ENCODE measurements at regions not wholly inside any gene's neighbourhood (a gene's known extent, or its start where the extent isn't known, plus 50 kb on each side); places are given as distances from the start of the nearest gene placed in this dataset.
A peak's percentile ranks its signal among the peaks of the same experiment; 100 is the strongest.

- H3K4me1 ChIP-seq: peaks cover 19 to 55% (median 24%) of the 10 kb centered on the region in 4 donors
- H3K27ac ChIP-seq (replicated peaks in 1 of 4): peak overlapping the region; percentile 42 to 66 (median 57)
- H3K4me3 ChIP-seq: no peak overlapping the region
- TF ChIP-seq EP300 (IDR thresholded peaks at IDR 0.05) (no peak), POLR2AphosphoS5 (IDR thresholded peaks at IDR 0.05) (peak in 1 of 2 donors; percentile 38), POLR2A (IDR thresholded peaks at IDR 0.05; ENCODE audit: low read depth) (no peak)
- TF ChIP-seq, protein P1, sequence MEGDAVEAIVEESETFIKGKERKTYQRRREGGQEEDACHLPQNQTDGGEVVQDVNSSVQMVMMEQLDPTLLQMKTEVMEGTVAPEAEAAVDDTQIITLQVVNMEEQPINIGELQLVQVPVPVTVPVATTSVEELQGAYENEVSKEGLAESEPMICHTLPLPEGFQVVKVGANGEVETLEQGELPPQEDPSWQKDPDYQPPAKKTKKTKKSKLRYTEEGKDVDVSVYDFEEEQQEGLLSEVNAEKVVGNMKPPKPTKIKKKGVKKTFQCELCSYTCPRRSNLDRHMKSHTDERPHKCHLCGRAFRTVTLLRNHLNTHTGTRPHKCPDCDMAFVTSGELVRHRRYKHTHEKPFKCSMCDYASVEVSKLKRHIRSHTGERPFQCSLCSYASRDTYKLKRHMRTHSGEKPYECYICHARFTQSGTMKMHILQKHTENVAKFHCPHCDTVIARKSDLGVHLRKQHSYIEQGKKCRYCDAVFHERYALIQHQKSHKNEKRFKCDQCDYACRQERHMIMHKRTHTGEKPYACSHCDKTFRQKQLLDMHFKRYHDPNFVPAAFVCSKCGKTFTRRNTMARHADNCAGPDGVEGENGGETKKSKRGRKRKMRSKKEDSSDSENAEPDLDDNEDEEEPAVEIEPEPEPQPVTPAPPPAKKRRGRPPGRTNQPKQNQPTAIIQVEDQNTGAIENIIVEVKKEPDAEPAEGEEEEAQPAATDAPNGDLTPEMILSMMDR (IDR thresholded peaks at IDR 0.05): no peak
- 59% methylated on average over 3 of the region's 3 CpGs for WGBS
- DNase-seq (ENCODE audit: extremely low spot score): no peak
- H3K27me3 ChIP-seq: no peaks in the 10 kb centered on the region
- no peaks in the 10 kb centered on the region for H3K36me3 ChIP-seq
- intact Hi-C loops (cut with DNase I): no loop called here
- peaks cover 0 to 5% (median 2%) of the 10 kb centered on the region in 4 donors for H3K9me3 ChIP-seq
These were observed 233.7 kb downstream of the IBTK start for GRCh38 chr6:82013561-82014530.

DNA sequence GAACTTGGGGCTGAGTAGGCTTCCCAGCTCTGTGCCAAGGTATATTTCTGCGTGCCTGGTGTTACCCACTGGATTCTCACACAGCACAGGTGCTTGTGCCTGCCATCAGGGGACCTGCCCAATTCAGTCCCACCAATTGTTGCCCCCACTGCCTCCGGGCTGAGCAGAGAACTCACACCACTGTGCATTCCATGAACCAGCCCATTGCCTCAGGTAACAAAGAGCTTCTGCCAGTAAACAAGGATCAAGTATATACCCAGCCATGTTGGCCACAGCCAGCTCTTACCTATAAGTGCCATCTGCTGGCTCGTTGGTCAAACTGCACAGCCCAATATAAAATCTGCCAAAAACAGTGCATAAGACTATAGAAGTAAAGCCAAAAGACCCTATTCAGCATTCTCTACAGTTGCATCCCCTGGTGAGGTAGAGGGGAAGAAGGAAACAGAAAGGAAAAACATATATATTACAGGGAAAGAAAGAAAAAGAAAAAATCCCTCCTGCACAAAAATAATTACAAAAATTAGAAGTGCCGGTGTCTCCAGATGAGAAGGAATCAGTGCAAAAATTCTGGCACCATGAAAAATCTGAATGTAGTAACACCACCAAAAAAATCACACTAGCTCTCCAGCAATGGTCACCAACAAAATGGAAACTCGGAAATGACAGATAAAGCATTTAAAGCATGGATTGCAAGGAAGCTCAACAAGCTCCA is 241.4 kb downstream of the IBTK start:
- no peak for DNase-seq (ENCODE audit: extremely low spot score)
- no peaks in the 10 kb centered on the region for H3K36me3 ChIP-seq
- no peaks in the 10 kb centered on the region for H3K27me3 ChIP-seq
- intact Hi-C loops (cut with DNase I): no loop called here
- H3K27ac ChIP-seq (replicated peaks in 1 of 4): no peak overlapping the region
- 76% methylated on average over 4 of the region's 5 CpGs for WGBS
- H3K9me3 ChIP-seq: peaks cover 0 to 5% (median 0%) of the 10 kb centered on the region in 4 donors
- no peak overlapping the region for H3K4me3 ChIP-seq
- no peaks in the 10 kb centered on the region for H3K4me1 ChIP-seq
- TF ChIP-seq, protein P1 (IDR thresholded peaks at IDR 0.05): peak; percentile 35 to 54 (median 37)
- no peak for TF ChIP-seq POLR2A (IDR thresholded peaks at IDR 0.05; ENCODE audit: low read depth)

GRCh38 chr6:82000551-82000950 is 247.0 kb downstream of the IBTK start:
- no peaks in the 10 kb centered on the region for H3K9me3 ChIP-seq
- no peaks in the 10 kb centered on the region for H3K27me3 ChIP-seq
- H3K27ac ChIP-seq (replicated peaks in 1 of 4): no peak overlapping the region
- H3K4me1 ChIP-seq: peaks cover 0 to 7% (median 0%) of the 10 kb centered on the region in 4 donors
- DNase-seq (ENCODE audit: extremely low spot score): no peak
- no peaks in the 10 kb centered on the region for H3K36me3 ChIP-seq
- intact Hi-C loops (cut with DNase I): no loop called here
- no peak overlapping the region for H3K4me3 ChIP-seq
- TF ChIP-seq, protein P1 (IDR thresholded peaks at IDR 0.05): no peak
- TF ChIP-seq POLR2A (IDR thresholded peaks at IDR 0.05; ENCODE audit: low read depth) (no peak), POLR2AphosphoS5 (IDR thresholded peaks at IDR 0.05) (no peak)

- intact Hi-C loops (cut with DNase I): no loop called here
These were observed 247.3 kb upstream of the TENT5A start for GRCh38 chr6:81999826-82000225.

More at GRCh38 chr6:81999826-82000225, 247.3 kb upstream of the TENT5A start:
- H3K4me3 ChIP-seq: no peak overlapping the region
- 76% methylated on average over 1 of the region's 1 CpG for WGBS
- TF ChIP-seq POLR2A (IDR thresholded peaks at IDR 0.05; ENCODE audit: low read depth) (no peak), POLR2AphosphoS5 (IDR thresholded peaks at IDR 0.05) (no peak), EP300 (IDR thresholded peaks at IDR 0.05) (no peak)
- TF ChIP-seq, protein P1 (IDR thresholded peaks at IDR 0.05): no peak
- peaks cover 0 to 7% (median 0%) of the 10 kb centered on the region in 4 donors for H3K4me1 ChIP-seq
- no peaks in the 10 kb centered on the region for H3K27me3 ChIP-seq
- no peak for DNase-seq (ENCODE audit: extremely low spot score)
- no peaks in the 10 kb centered on the region for H3K36me3 ChIP-seq
- H3K27ac ChIP-seq (replicated peaks in 1 of 4): no peak overlapping the region
- H3K9me3 ChIP-seq: no peaks in the 10 kb centered on the region
